NCI-H2227 (cell line): ENCODE measurements at regions not wholly inside any gene's neighbourhood (a gene's known extent, or its start where the extent isn't known, plus 50 kb on each side); places are given as distances from the start of the nearest gene placed in this dataset.

Source experiments
- DNase-seq: peaks from one replicate; lab custom pipeline; 2025; ENCODE audit not compliant: unreplicated experiment; lab: John Stamatoyannopoulos, UW

GRCh38 chr14:30484201-30484600 is 74.8 kb upstream of the G2E3 start:
- DNase-seq, result no peak

GRCh38 chr14:30484976-30485375 is 74.0 kb upstream of the G2E3 start:
- DNase-seq, result no peak

- DNase-seq, result no peak
Measured at GRCh38 chr14:30496852-30497251, 62.1 kb upstream of the G2E3 start.

- DNase-seq, result no peak
Measured at GRCh38 chr14:30499358-30499757, 59.6 kb upstream of the G2E3 start.

GRCh38 chr14:30500222-30500621 is 58.7 kb upstream of the G2E3 start:
- DNase-seq, result peak; percentile 69

- no peak for DNase-seq
Measured at GRCh38 chr14:30507209-30507608, 51.7 kb upstream of the G2E3 start.
